Mucosa of descending colon (tissue), 3 donors: ENCODE measurements at regions not wholly inside any gene's neighbourhood (a gene's known extent, or its start where the extent isn't known, plus 50 kb on each side); places are given as distances from the start of the nearest gene placed in this dataset.

Experiments
- ATAC-seq: fragments of 200-7000 bp; cut with Tn5 transposase; one replicate; pipeline ENCODE4 v1.9.1; 2020; ENCODE audit warnings: mild to moderate bottlenecking, moderate library complexity
- DNase-seq, 3 donors: peaks; one replicate each; pipeline ENCODE4 v3.0.0-alpha.2; 2020
- H3K36me3 ChIP-seq: fragments of 200-600 bp; one replicate; pipeline ENCODE4 v1.8.0; 2021; ENCODE audit warnings: low read depth, mild to moderate bottlenecking
- H3K4me1 ChIP-seq: fragments of 200-600 bp; one replicate; pipeline ENCODE4 v1.8.0; 2021; ENCODE audit warnings: low read depth, mild to moderate bottlenecking
- H3K4me3 ChIP-seq: fragments of 200-600 bp; one replicate; pipeline ENCODE4 v1.8.0; 2021; ENCODE audit warnings: mild to moderate bottlenecking
- H3K9me3 ChIP-seq: fragments of 200-600 bp; one replicate; pipeline ENCODE4 v1.8.0; 2021; ENCODE audit warnings: mild to moderate bottlenecking
- intact Hi-C, 2 donors: fragments of 100-400 bp; cut with DNase I in 1 of 2; cut with micrococcal nuclease in 1 of 2; formaldehyde crosslinking; loops; one replicate each; pipeline versions ENCODE4 v1.11.0 to v1.11.1; 2022; cut with DNase I, micrococcal nuclease
- TF ChIP-seq, protein P1 (sequence below): fragments of 200-600 bp; IDR thresholded peaks from one replicate; pipeline ENCODE4 v1.8.0; 2022; ENCODE audit warnings: antibody characterized with exemption, mild to moderate bottlenecking
- donor health status: DM: no; HTN: no; CAD: no; lungs with moderate emphysema.
- donor health status: DM: no; HTN: no; CAD: no.
- donor health status: DM: no; HTN: yes; CAD: no.

GRCh38 chr11:16604794-16605388 is 133.6 kb upstream of the C11orf58 start:
- intact Hi-C loops = loop anchor here (10.0 kb wide), 3 partner anchors 770 to 960 kb away; no protein-coding TSS in a partner anchor
- ATAC-seq = peak; percentile 80
- TF ChIP-seq, protein P1, sequence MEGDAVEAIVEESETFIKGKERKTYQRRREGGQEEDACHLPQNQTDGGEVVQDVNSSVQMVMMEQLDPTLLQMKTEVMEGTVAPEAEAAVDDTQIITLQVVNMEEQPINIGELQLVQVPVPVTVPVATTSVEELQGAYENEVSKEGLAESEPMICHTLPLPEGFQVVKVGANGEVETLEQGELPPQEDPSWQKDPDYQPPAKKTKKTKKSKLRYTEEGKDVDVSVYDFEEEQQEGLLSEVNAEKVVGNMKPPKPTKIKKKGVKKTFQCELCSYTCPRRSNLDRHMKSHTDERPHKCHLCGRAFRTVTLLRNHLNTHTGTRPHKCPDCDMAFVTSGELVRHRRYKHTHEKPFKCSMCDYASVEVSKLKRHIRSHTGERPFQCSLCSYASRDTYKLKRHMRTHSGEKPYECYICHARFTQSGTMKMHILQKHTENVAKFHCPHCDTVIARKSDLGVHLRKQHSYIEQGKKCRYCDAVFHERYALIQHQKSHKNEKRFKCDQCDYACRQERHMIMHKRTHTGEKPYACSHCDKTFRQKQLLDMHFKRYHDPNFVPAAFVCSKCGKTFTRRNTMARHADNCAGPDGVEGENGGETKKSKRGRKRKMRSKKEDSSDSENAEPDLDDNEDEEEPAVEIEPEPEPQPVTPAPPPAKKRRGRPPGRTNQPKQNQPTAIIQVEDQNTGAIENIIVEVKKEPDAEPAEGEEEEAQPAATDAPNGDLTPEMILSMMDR = no peak
- H3K4me1 ChIP-seq = peaks cover 19% of the 10 kb centered on the region
- no peaks in the 10 kb centered on the region for H3K36me3 ChIP-seq
- DNase-seq = peak; percentile 62 to 74 (median 66)
- peak overlapping the region; percentile 32 for H3K4me3 ChIP-seq
- no peaks in the 10 kb centered on the region for H3K9me3 ChIP-seq

DNA sequence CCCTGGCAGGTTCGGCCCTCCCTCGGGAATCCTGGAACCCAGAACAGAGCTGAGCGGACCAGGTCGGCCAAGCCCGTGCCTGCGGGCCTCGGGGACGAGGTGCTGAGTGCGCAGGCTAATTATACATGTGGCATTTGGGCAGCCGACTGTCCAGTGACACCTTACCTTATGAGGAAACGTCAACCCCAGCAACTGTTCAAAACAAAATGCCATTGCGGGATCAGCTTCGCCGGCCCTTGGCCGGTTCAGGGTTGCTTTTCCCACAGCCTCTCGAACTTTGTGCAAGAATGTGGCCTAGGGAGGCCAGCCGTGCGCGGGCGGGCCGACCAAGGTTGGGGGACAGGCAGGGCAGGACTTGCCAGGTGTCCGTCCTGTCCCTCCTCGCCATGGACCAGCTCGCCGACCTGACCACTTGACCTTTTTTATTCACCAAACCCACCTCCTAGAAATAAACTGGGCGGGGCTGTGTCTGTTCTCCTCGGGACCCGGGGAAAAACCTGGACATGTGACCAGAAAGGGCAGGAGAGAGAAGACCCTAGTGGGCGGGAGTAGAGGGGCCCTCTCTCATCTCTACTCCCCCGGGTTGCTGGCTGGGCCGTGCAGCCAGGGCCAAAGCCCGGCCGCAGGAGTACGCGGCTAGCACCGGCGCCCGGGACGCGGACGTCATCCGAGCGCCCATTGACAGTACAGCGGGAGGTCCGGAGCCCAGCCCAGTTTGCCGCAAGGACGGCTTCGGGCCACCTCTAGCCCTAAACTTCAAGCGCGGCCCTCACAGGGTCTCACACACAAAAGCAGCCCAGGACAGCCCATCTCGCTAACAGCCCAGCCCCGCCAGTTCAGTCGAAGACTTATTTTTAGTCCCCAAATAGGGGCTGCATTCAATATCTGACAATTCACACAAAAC is 134.3 kb upstream of the C11orf58 start:
- peak overlapping the region; percentile 32 for H3K4me3 ChIP-seq
- TF ChIP-seq, protein P1 = no peak
- intact Hi-C loops = loop anchor here (10.0 kb wide), 3 partner anchors 769 to 959 kb away; no protein-coding TSS in a partner anchor
- H3K4me1 ChIP-seq = peaks cover 19% of the 10 kb centered on the region
- no peaks in the 10 kb centered on the region for H3K36me3 ChIP-seq
- peak; percentile 37 to 63 (median 62) for DNase-seq
- peak; percentile 57 for ATAC-seq
- no peaks in the 10 kb centered on the region for H3K9me3 ChIP-seq

- ATAC-seq (no peak), DNase-seq (no peak)
- Histone ChIP-seq H3K4me1 (peaks cover 19% of the 10 kb centered on the region), H3K9me3 (no peaks in the 10 kb centered on the region), H3K36me3 (no peaks in the 10 kb centered on the region), H3K4me3 (no peak overlapping the region)
- intact Hi-C loops = loop anchor here (10.0 kb wide), 3 partner anchors 768 to 958 kb away; no protein-coding TSS in a partner anchor
- TF ChIP-seq, protein P1 = no peak
Measured at GRCh38 chr11:16603245-16603644, 135.2 kb upstream of the C11orf58 start.

GRCh38 chr11:16598906-16599305 is 139.5 kb upstream of the C11orf58 start:
- Histone ChIP-seq H3K4me3 (no peak overlapping the region), H3K9me3 (no peaks in the 10 kb centered on the region), H3K4me1 (peaks cover under 1% of the 10 kb centered on the region), H3K36me3 (no peaks in the 10 kb centered on the region)
- intact Hi-C loops = no loop called here
- ATAC-seq (no peak), DNase-seq (no peak)
- TF ChIP-seq, protein P1 = no peak

- TF ChIP-seq, protein P1 = no peak
- Histone ChIP-seq H3K36me3 (no peaks in the 10 kb centered on the region), H3K4me3 (no peak overlapping the region), H3K9me3 (no peaks in the 10 kb centered on the region), H3K4me1 (no peaks in the 10 kb centered on the region)
- DNase-seq = no peak
- intact Hi-C loops = no loop called here
- ATAC-seq = no peak
Measured at GRCh38 chr11:16598032-16598431, 140.4 kb upstream of the C11orf58 start.
